ENCODE measurements at regions not wholly inside any gene's neighbourhood (a gene's known extent, or its start where the extent isn't known, plus 50 kb on each side); places are given as distances from the start of the nearest gene placed in this dataset.

DNA sequence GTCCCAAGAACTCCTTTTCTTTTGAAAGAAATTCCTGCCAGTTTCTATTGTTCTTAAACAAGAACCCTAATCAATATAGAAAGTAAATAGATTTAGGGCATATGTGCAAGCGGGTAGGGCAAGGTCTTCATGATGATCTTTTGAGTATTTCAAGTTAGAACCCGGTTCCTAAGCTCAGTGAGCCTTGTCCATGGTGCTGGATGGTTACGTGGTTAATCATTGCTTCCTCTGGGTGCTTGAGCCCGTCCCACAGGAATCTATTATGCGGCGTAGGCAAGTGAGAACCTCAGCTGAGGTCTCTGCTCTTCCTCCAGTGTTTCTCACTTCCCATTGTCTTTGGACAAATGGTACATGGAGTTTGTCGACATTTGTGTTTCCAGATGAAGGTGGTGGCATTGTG lies 580.8 kb upstream of the EEF2KMT start:
- H3K4me1 Mint-ChIP-seq (ENCODE audit: low read depth), result no peaks in the 10 kb centered on the region
- no peaks in the 10 kb centered on the region for H3K36me3 Mint-ChIP-seq (ENCODE audit: low read depth)
- no peaks in the 10 kb centered on the region for H3K27me3 Mint-ChIP-seq (ENCODE audit: low read depth)
- TF ChIP-seq, protein P1, sequence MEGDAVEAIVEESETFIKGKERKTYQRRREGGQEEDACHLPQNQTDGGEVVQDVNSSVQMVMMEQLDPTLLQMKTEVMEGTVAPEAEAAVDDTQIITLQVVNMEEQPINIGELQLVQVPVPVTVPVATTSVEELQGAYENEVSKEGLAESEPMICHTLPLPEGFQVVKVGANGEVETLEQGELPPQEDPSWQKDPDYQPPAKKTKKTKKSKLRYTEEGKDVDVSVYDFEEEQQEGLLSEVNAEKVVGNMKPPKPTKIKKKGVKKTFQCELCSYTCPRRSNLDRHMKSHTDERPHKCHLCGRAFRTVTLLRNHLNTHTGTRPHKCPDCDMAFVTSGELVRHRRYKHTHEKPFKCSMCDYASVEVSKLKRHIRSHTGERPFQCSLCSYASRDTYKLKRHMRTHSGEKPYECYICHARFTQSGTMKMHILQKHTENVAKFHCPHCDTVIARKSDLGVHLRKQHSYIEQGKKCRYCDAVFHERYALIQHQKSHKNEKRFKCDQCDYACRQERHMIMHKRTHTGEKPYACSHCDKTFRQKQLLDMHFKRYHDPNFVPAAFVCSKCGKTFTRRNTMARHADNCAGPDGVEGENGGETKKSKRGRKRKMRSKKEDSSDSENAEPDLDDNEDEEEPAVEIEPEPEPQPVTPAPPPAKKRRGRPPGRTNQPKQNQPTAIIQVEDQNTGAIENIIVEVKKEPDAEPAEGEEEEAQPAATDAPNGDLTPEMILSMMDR (IDR thresholded peaks at IDR 0.05), result no peak
- no peak overlapping the region for H3K4me3 Mint-ChIP-seq (ENCODE audit: unreplicated experiment)
- no peak for DNase-seq (ENCODE audit: low spot score)
- peaks cover 44% of the 10 kb centered on the region for H3K9me3 Mint-ChIP-seq (ENCODE audit: low read depth)
- no peak overlapping the region for H3K27ac Mint-ChIP-seq (ENCODE audit: unreplicated experiment)

DNA sequence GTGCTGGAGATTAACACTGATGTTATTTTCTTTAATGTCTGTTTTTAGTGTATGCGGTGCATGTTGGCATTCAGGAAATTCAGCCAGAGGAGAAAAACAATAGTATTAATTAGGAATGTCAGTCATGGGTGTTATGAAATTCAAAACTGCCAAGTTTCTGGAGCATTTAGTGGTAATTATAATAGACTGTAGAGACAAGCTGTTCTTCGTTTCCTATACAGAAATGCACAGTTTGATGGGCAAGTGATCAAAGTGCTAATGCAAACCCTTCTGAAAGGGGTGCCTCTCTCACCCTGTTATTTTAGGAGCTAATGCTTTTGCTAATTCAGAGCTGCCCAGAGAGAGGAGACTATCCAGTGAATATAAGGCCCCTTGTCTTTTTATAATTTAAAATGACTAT lies 573.8 kb upstream of the EEF2KMT start:
- no peak for DNase-seq (ENCODE audit: low spot score)
- no peak overlapping the region for H3K4me3 Mint-ChIP-seq (ENCODE audit: unreplicated experiment)
- no peaks in the 10 kb centered on the region for H3K4me1 Mint-ChIP-seq (ENCODE audit: low read depth)
- H3K36me3 Mint-ChIP-seq (ENCODE audit: low read depth), result no peaks in the 10 kb centered on the region
- TF ChIP-seq, protein P1 (IDR thresholded peaks at IDR 0.05), result no peak
- no peak overlapping the region for H3K27ac Mint-ChIP-seq (ENCODE audit: unreplicated experiment)
- no peaks in the 10 kb centered on the region for H3K27me3 Mint-ChIP-seq (ENCODE audit: low read depth)
- H3K9me3 Mint-ChIP-seq (ENCODE audit: low read depth), result peaks cover 11% of the 10 kb centered on the region

DNA sequence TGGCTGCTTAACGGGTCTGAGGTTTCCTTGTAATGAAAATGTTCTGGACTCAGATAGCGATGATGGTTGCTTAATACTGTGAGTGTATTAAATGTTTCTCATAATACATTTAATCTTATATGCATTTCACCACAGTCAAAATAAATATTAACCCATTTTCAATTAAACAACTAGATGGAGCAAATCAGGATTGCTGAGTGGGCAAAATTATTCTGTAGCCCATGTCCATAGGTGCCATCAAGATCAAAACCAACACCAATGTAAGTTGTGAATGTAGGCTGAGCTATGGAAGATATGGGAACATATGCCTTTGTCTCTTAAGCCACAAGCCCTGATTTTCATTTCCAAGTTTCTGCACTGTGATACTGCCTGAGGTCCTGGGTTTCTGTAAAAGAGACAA lies 572.6 kb upstream of the EEF2KMT start:
- no peak for DNase-seq (ENCODE audit: low spot score)
- Mint-ChIP-seq H3K9me3 (ENCODE audit: low read depth) (peaks cover 7% of the 10 kb centered on the region), H3K27ac (ENCODE audit: unreplicated experiment) (no peak overlapping the region), H3K27me3 (ENCODE audit: low read depth) (no peaks in the 10 kb centered on the region), H3K36me3 (ENCODE audit: low read depth) (no peaks in the 10 kb centered on the region), H3K4me1 (ENCODE audit: low read depth) (no peaks in the 10 kb centered on the region), H3K4me3 (ENCODE audit: unreplicated experiment) (no peak overlapping the region)
- TF ChIP-seq, protein P1 (IDR thresholded peaks at IDR 0.05), result no peak

DNA sequence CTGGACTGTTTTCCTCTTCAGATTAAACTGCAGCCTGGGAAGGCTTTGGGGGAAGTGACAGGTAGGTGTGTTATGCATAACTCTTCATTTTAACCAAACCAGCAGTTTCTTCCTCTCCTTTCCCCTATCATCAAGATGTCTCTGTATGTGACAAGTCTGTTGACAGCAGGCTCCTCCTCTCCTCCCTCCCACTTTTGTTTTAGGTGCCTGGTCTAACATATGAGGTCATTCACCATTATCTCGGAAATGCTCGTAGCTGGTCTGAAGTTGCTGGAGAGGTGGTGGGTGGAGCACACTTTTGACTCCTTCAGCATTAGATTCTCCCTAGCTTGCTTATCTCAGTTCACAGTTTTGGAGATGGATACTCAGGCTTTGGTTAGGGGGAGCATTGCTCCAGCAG lies 571.0 kb upstream of the EEF2KMT start:
- H3K4me3 Mint-ChIP-seq (ENCODE audit: unreplicated experiment), result no peak overlapping the region

DNA sequence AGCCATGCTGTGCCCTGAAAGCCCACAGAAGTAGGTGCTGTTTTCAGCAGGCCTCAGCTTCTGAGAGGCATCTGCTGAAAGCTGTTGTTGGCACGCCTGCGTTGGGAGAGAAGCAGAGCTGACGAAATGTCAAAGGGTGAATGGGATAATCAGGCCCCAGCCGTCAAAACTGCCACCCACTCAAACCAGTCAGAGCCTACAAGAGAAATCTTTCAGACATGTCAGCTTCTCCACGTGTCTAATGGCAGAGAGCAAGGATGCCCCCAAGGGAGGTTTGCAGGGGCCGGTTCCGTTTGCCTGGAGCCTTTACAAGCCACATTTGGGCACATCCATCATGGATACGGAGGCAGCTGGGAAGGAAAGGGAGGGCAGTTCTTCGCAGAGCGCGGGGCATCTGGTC lies 568.2 kb upstream of the EEF2KMT start:
- TF ChIP-seq, protein P1 (IDR thresholded peaks at IDR 0.05), result no peak
- Mint-ChIP-seq H3K4me3 (ENCODE audit: unreplicated experiment) (no peak overlapping the region), H3K9me3 (ENCODE audit: low read depth) (peaks cover 2% of the 10 kb centered on the region), H3K27me3 (ENCODE audit: low read depth) (no peaks in the 10 kb centered on the region), H3K4me1 (ENCODE audit: low read depth) (no peaks in the 10 kb centered on the region), H3K36me3 (ENCODE audit: low read depth) (no peaks in the 10 kb centered on the region), H3K27ac (ENCODE audit: unreplicated experiment) (no peak overlapping the region)
- DNase-seq (ENCODE audit: low spot score), result no peak

More for the DNA sequence above, 571.0 kb upstream of the EEF2KMT start:
- no peaks in the 10 kb centered on the region for H3K4me1 Mint-ChIP-seq (ENCODE audit: low read depth)
- no peaks in the 10 kb centered on the region for H3K27me3 Mint-ChIP-seq (ENCODE audit: low read depth)
- no peak overlapping the region for H3K27ac Mint-ChIP-seq (ENCODE audit: unreplicated experiment)
- no peaks in the 10 kb centered on the region for H3K36me3 Mint-ChIP-seq (ENCODE audit: low read depth)
- DNase-seq (ENCODE audit: low spot score), result no peak
- TF ChIP-seq, protein P1 (IDR thresholded peaks at IDR 0.05), result no peak
- H3K9me3 Mint-ChIP-seq (ENCODE audit: low read depth), result peaks cover 3% of the 10 kb centered on the region

Measured in chondrocyte (in vitro differentiated cells).